ENCODE measurements at regions not wholly inside any gene's neighbourhood (a gene's known extent, or its start where the extent isn't known, plus 50 kb on each side); places are given as distances from the start of the nearest gene placed in this dataset.

- TF ChIP-seq EZH2 (IDR thresholded peaks at IDR 0.05; ENCODE audit: borderline replicate concordance, insufficient read depth, low read depth, low read length, poor library complexity, severe bottlenecking) (no peak), CTCF (IDR thresholded peaks at IDR 0.05) (no peak)
- peaks cover 0 to 10% of the 10 kb centered on the region in 2 donors for H3K4me1 ChIP-seq (ENCODE audit: control insufficient read depth in 2 of 2, insufficient read depth in 2 of 2, low read length in 2 of 2)
- H3K27ac ChIP-seq (ENCODE audit: low read length in 2 of 2) = no peak overlapping the region
- H3K9ac ChIP-seq (ENCODE audit: low read length) = no peak overlapping the region
- intact Hi-C loops (cut with micrococcal nuclease) = no loop called here
- 67% methylated on average over 2 of the region's 5 CpGs for WGBS (ENCODE audit: insufficient coverage)
- ATAC-seq (ENCODE audit: low read depth) = no peak
- peaks cover 30% of the 10 kb centered on the region for H3K27me3 Mint-ChIP-seq
- H2AFZ ChIP-seq (ENCODE audit: insufficient read depth, low read depth, low read length, poor library complexity, severe bottlenecking) = peak overlapping the region; percentile 4
- H3K79me2 ChIP-seq (ENCODE audit: control insufficient read depth, insufficient read depth, low read length) = no peaks in the 10 kb centered on the region
- no peak overlapping the region for H3K4me2 ChIP-seq (replicated peaks; ENCODE audit: low read depth, low read length, poor library complexity, severe bottlenecking)
- H3K4me3 Mint-ChIP-seq = peak overlapping the region; percentile 8
- peaks cover 11% of the 10 kb centered on the region for H3K4me1 Mint-ChIP-seq
- peak; percentile 11 for DNase-seq
- H3K36me3 ChIP-seq (replicated peaks in 1 of 2; ENCODE audit: control extremely low read depth in 1 of 2, control insufficient read depth in 1 of 2, extremely low read depth in 1 of 2, insufficient read depth in 2 of 2, low read length in 1 of 2) = no peaks in the 10 kb centered on the region
- no peak overlapping the region for H3K27ac Mint-ChIP-seq
- no peaks in the 10 kb centered on the region for H3K9me3 ChIP-seq (ENCODE audit: control extremely low read depth in 1 of 3, control insufficient read depth in 2 of 3, insufficient read depth in 1 of 3, low read length in 2 of 3)
- CTCF ChIA-PET = no interaction called here
- H4K20me1 ChIP-seq (ENCODE audit: control insufficient read depth, insufficient read depth, low read length, poor library complexity, severe bottlenecking) = no peaks in the 10 kb centered on the region
- H3K4me3 ChIP-seq (ENCODE audit: control extremely low read depth in 1 of 5, extremely low read depth in 1 of 5, insufficient read depth in 1 of 5, low read depth in 2 of 5, low read length in 4 of 5) = no peak overlapping the region
- POLR2A ChIA-PET = no interaction called here
- no peaks in the 10 kb centered on the region for H3K9me3 Mint-ChIP-seq (ENCODE audit: insufficient read depth)
- H3K27me3 ChIP-seq (replicated peaks in 1 of 4; ENCODE audit: control extremely low read depth in 1 of 4, control insufficient read depth in 3 of 4, insufficient read depth in 4 of 4, low read length in 3 of 4) = peaks cover 0 to 23% (median 1%) of the 10 kb centered on the region in 4 experiments
Measured at GRCh38 chr1:87176087-87176486, 152.6 kb upstream of the LMO4 start.

GRCh38 chr1:87176514-87176913, 152.2 kb upstream of the LMO4 start:
- H3K36me3 ChIP-seq (replicated peaks in 1 of 2; ENCODE audit: control extremely low read depth in 1 of 2, control insufficient read depth in 1 of 2, extremely low read depth in 1 of 2, insufficient read depth in 2 of 2, low read length in 1 of 2) = no peaks in the 10 kb centered on the region
- 21% methylated on average over 4 of the region's 5 CpGs for WGBS (ENCODE audit: insufficient coverage)
- ChIA-PET POLR2A (no interaction called here), CTCF (no interaction called here)
- ATAC-seq (ENCODE audit: low read depth) (no peak), DNase-seq (peak; percentile 9)
- no peaks in the 10 kb centered on the region for H3K79me2 ChIP-seq (ENCODE audit: control insufficient read depth, insufficient read depth, low read length)
- H3K27ac ChIP-seq (ENCODE audit: low read length in 2 of 2) = no peak overlapping the region
- Mint-ChIP-seq H3K4me1 (peaks cover 11% of the 10 kb centered on the region), H3K27ac (no peak overlapping the region), H3K27me3 (peaks cover 30% of the 10 kb centered on the region), H3K9me3 (ENCODE audit: insufficient read depth) (no peaks in the 10 kb centered on the region), H3K4me3 (no peak overlapping the region)
- H3K4me2 ChIP-seq (replicated peaks; ENCODE audit: low read depth, low read length, poor library complexity, severe bottlenecking) = no peak overlapping the region
- intact Hi-C loops (cut with micrococcal nuclease) = no loop called here
- H3K9ac ChIP-seq (ENCODE audit: low read length) = no peak overlapping the region
- no peak for TF ChIP-seq CTCF (IDR thresholded peaks at IDR 0.05)
- TF ChIP-seq EZH2 (IDR thresholded peaks at IDR 0.05; ENCODE audit: borderline replicate concordance, insufficient read depth, low read depth, low read length, poor library complexity, severe bottlenecking) = no peak
- no peak overlapping the region for H3K4me3 ChIP-seq (ENCODE audit: control extremely low read depth in 1 of 5, extremely low read depth in 1 of 5, insufficient read depth in 1 of 5, low read depth in 2 of 5, low read length in 4 of 5)
- peaks cover 0 to 23% (median 1%) of the 10 kb centered on the region in 4 experiments for H3K27me3 ChIP-seq (replicated peaks in 1 of 4; ENCODE audit: control extremely low read depth in 1 of 4, control insufficient read depth in 3 of 4, insufficient read depth in 4 of 4, low read length in 3 of 4)
- no peaks in the 10 kb centered on the region for H4K20me1 ChIP-seq (ENCODE audit: control insufficient read depth, insufficient read depth, low read length, poor library complexity, severe bottlenecking)
- H2AFZ ChIP-seq (ENCODE audit: insufficient read depth, low read depth, low read length, poor library complexity, severe bottlenecking) = no peak overlapping the region
- H3K4me1 ChIP-seq (ENCODE audit: control insufficient read depth in 2 of 2, insufficient read depth in 2 of 2, low read length in 2 of 2) = peaks cover 0 to 10% of the 10 kb centered on the region in 2 donors
- H3K9me3 ChIP-seq (ENCODE audit: control extremely low read depth in 1 of 3, control insufficient read depth in 2 of 3, insufficient read depth in 1 of 3, low read length in 2 of 3) = no peaks in the 10 kb centered on the region
